Glomerular visceral epithelial cell (primary cell): ENCODE measurements at regions not wholly inside any gene's neighbourhood (a gene's known extent, or its start where the extent isn't known, plus 50 kb on each side); places are given as distances from the start of the nearest gene placed in this dataset.

Experiments
- DNase-seq: peaks from one replicate; pipeline ENCODE4 v3.0.0-alpha.2; 2016; ENCODE audit errors: extremely low spot score

- no peak for DNase-seq
These were observed 1064.6 kb upstream of the CADM2 start for GRCh38 chr3:83894223-83894622.

GRCh38 chr3:83895892-83896291 lies 1062.9 kb upstream of the CADM2 start:
- DNase-seq, result no peak

- no peak for DNase-seq
These were observed 1055.8 kb upstream of the CADM2 start for GRCh38 chr3:83902787-83903533.

GRCh38 chr3:83913381-83913780 lies 1045.4 kb upstream of the CADM2 start:
- DNase-seq, result no peak

GRCh38 chr3:83926291-83926690 lies 1032.5 kb upstream of the CADM2 start:
- DNase-seq, result no peak

GRCh38 chr3:83928391-83928790 lies 1030.4 kb upstream of the CADM2 start:
- peak; percentile 44 for DNase-seq

- no peak for DNase-seq
These were observed 1029.9 kb upstream of the CADM2 start for GRCh38 chr3:83928903-83929302.

GRCh38 chr3:83934192-83935021 lies 1024.4 kb upstream of the CADM2 start:
- peak; percentile 43 for DNase-seq

- no peak for DNase-seq
These were observed 1020.3 kb upstream of the CADM2 start for GRCh38 chr3:83938491-83938890.

GRCh38 chr3:83941990-83942745 lies 1016.6 kb upstream of the CADM2 start:
- DNase-seq, result no peak

- DNase-seq, result no peak
These were observed 1012.7 kb upstream of the CADM2 start for GRCh38 chr3:83946049-83946448.

- DNase-seq, result peak; percentile 35
These were observed 1012.2 kb upstream of the CADM2 start for GRCh38 chr3:83946554-83946953.

GRCh38 chr3:83948771-83949170 lies 1010.0 kb upstream of the CADM2 start:
- DNase-seq, result no peak

- no peak for DNase-seq
These were observed 1005.2 kb upstream of the CADM2 start for GRCh38 chr3:83953417-83954089.

GRCh38 chr3:83956431-83956830 lies 1002.4 kb upstream of the CADM2 start:
- DNase-seq, result no peak

- DNase-seq, result no peak
These were observed 990.4 kb upstream of the CADM2 start for GRCh38 chr3:83968356-83968755.

- no peak for DNase-seq
These were observed 987.1 kb upstream of the CADM2 start for GRCh38 chr3:83971666-83972065.

GRCh38 chr3:84008623-84009022 lies 950.2 kb upstream of the CADM2 start:
- DNase-seq, result no peak

- no peak for DNase-seq
These were observed 934.9 kb upstream of the CADM2 start for GRCh38 chr3:84023842-84024241.

GRCh38 chr3:84039099-84039498 lies 919.7 kb upstream of the CADM2 start:
- peak; percentile 3 for DNase-seq

GRCh38 chr3:84042399-84043106 lies 916.2 kb upstream of the CADM2 start:
- DNase-seq, result no peak
